HG02885 (cell line): ENCODE measurements at regions not wholly inside any gene's neighbourhood (a gene's known extent, or its start where the extent isn't known, plus 50 kb on each side); places are given as distances from the start of the nearest gene placed in this dataset.

Source experiments
- ATAC-seq: cut with Tn5 transposase; IDR thresholded peaks from one replicate; pipeline ENCODE4 v1.9.1; 2021; ENCODE audit warnings: mild to moderate bottlenecking; ENCODE audit not compliant: unreplicated experiment, poor library complexity

DNA sequence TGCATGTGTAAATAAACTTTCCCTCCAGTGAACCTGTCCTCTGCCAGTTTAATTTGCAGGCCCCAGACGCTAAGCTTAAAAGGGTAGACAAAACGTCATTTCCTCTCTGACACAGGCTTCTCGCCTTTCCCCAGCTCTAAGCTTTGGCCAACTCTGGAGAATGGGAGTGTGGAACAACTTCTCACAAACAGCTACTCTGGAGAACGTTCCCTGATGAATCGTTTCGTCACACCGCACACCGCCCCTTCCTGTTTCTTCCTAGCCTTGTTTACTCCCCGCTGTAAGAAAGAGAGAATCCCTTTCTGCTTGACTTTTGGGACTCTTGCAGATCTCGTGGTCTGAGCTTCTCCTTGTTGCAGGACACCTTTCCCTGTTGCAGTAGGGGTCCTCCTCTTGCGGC lies 564.2 kb downstream of the TCERG1L start:
- no peak for ATAC-seq

DNA sequence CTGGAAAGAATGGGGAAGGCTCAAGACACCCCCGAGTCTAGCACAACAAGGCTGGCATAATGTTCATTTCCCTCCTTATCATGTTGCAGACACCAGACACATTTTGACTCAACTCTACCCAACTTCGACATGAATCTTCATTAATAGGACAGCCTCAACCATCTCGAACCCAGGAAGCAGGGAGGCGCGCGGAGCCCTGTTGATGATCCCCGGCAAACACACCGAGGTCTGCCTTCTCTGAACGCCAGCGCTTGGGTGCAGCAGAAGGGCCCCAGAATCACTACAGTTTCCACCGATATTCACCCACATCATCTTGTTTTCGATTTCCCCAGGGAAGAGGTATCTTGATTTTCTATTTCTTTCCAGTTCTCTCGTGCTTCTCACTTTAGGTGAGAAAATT lies 563.6 kb downstream of the TCERG1L start:
- no peak for ATAC-seq

DNA sequence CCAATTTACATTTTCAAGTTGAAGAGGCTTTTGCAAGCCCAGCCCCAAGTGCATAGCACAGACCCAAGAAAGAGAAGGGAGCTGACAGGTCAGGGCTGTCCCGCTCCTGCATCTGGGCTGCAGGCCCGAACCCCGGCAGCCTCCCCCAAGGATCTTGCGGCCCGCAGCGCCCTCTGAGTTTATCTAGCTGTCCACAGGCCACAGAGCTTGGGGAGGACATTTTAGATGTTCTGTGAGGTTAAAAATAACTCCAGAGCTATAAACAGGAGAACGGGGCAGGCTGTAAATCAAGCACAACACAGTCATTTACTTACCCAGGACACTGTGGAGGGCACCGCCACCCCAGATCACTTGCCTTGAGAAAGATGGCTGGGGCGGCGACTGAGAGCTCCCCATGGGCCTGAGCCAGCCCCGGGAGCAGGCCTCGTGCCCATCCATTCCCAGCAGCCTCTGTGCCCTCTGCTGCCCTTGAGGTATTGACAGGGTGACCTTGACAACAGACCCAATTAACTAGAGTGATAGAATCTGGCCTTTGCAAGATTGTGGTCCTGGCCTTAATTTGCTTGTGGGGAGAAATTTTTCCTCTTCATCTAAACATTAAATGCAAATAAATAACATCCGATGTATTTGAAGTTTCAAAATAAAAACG lies 563.0 kb downstream of the TCERG1L start:
- no peak for ATAC-seq

DNA sequence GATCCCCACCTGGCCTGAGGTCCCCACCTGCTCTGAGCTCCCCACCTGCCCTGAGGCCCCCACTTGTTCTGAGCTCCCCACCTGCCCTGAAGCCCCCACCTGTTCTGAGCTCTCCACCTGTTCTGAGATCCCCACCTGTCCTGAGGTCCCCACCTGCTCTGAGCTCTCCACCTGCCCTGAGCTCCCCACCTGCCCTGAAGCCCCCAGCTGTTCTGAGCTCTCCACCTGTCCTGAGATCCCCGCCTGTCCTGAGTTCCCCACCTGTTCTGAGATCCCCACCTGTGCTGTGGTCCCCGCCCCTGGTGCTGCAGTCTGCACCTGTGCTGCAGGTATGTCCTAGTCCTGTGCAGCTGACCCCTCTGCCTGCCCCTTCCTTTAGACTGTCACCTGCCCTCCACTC lies 561.6 kb downstream of the TCERG1L start:
- ATAC-seq: no peak

DNA sequence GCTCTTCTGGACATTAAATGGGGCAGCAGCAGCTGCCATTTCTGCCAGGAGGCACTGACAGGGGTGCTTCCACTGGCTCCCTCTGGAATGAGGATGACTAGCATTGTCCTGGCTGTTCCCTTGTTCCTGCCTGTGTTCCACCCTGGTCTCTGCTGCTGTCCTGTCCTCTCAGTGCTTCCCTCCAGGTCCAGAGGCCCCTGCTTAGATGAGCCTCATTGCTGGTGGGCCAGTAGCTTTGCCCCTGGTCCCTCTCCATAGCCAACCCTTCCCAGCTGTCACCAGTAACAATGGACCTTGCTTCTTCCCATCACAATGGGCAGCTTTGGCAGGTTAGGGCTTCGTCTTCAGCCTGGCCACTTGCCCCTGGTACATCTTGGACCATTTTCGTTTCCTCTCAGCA lies 561.1 kb downstream of the TCERG1L start:
- no peak for ATAC-seq

DNA sequence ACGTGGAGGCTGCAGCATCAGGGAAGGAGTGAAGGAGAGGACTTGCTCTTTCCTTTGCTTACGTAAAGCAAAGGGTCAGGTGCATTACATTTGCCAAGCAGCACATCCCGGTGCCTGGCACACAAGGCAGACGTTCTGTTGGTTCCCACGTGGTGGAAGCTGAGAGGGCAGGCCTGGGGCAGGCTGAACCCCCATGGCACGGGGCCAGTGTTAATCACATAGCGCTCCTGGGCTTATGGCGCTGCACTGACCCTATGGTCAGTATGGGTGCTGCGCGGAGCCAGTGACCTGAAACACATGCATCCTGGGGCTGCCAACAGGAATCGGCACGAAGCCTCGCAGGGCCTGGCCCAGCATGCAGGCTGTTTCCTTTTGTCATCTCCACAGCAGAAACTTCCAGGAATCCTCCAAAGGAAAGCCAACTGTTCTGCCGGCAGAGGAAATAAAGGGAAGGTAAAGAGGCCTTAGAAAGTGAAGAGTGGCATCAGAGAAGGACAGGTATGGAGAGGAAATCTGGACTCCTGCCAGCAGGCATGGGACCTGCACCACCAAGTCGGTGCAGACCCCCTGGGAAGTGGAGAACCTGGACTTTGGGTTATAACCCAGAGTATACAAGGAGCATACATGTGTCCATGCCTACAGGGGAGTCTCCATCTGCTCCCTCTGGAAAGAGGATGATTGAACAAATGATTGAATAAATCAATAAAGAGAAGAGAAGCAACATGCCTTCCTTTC lies 560.2 kb downstream of the TCERG1L start:
- ATAC-seq: no peak

DNA sequence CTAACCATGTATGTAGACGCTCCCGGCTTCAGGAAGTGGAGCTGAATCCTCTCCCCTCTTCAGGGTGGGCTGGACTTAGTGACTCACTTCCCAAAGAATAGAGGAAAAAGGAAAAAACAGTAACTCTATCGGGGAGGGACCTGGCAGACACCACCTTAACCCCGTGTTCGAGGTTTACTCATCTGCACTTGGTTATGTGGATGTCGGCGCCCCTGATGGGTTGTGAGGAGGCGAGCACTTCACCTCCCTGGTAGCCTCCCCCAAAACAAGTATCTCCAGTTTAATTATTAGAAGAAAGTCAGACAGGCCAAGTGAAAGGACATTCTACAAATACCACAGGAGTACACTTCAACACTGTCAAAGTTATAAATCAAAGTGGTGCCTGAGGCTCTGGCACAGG lies 559.7 kb downstream of the TCERG1L start:
- ATAC-seq: no peak

DNA sequence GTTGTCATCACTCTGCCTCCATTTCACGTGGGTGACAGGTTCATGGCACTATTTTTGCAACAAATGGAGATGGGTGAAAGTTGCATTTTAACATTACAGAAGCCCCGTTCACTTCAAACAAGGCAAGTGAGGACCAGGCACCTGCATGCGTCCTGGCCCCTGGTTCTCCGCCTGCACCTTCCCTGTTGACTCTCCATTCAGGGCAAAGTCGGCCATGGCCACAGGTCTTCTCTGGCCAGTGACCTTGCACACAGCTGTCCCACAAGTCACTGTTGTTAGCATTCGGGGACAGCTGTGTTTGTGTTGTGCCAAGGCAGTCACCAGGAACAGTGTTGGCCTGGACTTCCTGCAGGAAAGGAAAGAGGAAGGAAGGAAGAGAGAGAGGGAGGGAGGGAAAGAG lies 554.9 kb downstream of the TCERG1L start:
- ATAC-seq: no peak

DNA sequence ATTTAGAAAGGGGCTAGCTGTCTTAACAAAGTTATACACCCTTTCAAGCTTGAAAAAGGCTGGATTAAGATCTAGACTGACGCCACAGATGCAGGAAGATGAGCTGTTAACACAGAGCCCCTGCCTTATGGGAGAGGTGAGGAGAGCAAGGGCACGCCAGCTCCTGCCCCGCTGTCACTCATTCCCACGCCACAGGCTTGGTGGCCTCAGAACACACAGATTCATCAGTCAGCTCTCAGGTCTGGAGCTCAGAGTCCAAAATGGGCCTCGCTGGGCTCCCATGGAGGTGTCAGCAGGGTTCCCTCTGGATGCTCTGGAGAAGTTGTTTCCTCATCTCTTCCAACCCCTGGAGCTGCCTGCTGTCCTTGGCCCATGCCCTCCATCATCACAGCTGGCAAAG lies 554.2 kb downstream of the TCERG1L start:
- ATAC-seq: no peak

DNA sequence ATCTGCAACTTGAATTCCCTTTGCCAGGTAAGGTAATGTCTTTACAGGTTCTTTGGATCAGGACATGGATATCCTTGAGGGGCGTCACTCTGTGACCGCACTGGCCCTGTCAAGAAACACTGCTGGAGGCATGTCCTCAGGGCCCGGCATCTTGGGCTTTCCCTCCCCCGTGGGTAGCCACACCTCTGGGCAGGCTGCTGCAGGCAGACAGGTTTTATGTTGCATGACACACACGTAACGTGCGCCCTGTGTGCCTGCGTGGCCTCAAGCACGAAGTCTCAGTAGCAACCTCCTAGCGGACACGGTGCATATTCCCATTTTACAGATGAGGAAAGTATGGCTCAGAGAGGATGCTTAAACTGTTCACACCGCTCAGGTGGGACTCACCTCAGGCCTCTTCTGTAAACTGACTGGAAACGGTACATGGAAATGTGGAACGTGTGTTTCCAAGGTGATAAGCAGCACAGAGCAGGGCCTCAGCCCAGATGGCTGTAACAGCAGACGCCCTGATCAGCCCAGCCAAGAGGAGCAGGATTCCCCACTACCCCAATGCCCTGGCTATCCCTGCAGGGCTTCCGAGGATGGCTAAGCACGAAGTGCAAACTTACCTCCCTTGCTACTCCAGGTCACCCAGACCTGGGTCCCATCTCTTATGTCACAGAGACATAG lies 553.6 kb downstream of the TCERG1L start:
- no peak for ATAC-seq

DNA sequence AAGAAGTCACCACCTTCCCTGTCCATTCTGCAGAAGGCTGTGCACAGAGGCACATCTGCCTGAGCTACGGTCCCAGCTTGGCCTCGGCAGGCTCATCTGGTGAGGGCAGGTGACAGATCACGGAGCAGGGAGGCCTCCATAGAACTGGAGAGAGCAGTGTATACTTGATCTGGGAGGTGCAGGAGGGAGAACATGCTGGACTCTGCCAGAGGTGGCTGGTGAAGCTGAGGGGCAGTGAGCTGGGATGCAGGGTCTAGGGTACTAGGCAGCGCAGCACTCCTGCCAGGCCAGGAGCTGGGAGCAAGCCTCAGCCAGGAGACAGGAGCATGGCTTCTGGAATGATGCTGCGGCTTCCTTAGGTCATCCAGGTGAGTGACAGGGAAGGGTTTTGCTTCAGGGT lies 553.0 kb downstream of the TCERG1L start:
- ATAC-seq: no peak

DNA sequence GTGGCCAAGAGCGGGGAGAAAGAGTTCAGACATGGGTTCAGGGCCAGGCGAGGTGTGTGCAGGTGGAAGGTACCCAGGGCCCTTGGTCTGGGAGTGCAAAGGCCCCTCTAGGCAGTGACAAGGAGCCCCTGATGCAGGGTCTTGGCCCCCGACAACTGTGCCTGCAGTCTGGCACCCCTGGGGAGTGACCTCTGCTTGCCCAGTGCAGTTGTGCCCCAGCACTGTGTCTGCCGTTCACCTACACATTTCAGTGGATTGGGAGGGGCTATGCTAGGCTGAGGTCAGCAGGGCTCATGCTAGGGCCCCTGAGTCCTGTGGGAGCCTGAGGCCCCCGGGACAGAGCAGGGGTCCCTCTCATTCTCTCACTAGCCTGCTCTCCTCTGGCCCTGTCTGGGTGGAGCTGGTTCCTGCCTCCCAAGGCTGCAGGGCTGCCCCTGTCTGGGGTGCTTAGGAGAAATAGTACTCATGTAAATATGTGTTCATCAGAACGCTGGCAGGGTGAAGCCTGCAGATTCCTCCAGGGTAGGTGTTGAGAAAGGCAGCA lies 550.4 kb downstream of the TCERG1L start:
- no peak for ATAC-seq

DNA sequence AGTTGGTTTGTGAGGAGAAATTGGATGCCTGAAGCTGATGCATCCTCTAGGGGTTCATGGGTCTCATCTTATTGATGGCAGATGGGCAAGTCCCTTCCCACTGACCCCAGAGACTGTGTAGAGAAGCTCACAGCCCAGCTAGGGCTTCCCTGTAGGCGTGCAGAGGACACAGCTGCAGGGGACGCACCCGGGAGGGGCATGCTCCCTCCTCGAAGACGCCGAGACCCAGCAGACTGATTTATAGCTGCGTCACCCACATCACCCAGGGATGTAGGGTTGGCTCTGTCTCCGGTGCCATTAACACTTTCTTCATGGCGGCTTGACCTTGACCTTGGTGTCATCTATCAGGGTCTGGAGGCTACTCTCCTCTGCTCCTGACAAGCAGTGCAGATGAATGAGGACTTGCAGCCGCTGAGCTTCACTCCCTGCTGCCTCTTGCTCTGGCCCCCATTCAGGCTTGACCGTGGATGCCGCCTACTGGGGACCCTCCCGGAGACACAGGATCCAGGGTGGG lies 549.7 kb downstream of the TCERG1L start:
- no peak for ATAC-seq

DNA sequence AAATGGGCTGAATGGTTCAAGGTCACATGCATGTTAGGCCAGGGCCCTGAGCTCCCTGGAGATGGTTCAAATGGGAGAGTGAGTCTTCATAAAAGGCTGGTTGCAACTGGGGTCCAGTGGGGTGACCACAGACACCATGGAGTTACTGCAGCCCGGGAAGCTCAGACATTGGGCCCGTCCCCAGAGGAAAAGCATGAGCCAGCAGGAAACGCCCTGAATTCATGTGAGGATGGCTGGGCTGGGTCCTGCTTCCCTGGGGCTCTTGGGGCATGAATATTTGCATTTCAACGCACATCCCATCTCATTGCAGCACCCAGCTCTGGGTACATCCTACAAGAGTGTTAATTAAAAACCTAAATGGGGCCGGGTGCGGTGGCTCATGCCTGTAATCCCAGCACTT lies 549.0 kb downstream of the TCERG1L start:
- no peak for ATAC-seq

DNA sequence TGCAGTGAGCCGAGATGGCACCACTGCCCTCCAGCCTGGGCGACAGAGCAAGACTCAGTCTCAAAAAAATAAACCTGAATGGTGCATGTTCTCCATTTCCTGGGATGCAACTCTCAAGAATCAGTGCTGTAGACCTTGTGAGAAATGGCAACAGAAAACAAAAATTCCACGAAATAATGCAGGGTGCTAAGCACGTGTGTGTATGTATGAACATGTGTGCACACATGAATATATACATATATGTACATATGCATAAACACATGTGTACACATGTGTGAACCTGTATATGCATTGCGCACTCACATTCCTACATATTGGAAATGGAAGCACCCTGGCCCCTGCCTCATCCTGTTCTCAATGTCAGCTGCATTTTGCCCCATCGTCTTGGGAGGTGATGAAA lies 548.5 kb downstream of the TCERG1L start:
- no peak for ATAC-seq

DNA sequence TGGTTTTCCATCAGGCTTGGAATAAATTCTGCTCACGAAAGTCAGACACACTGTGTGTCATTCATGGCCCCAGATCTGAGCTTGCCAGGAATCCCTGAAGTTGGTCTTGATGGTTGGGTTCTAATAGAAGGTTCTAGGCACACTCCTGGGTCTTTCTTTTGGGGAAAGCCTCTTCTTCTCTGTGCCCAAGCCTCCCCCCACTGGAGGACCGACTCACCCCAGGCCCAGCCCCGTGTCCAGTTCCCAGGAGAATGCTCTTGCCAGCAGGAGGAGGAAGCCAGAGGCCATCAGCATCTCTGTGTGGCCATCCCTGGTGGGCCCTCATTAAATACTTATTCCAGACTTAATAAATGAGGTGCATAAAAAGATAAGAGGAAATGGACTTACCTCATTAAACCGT lies 548.0 kb downstream of the TCERG1L start:
- no peak for ATAC-seq

DNA sequence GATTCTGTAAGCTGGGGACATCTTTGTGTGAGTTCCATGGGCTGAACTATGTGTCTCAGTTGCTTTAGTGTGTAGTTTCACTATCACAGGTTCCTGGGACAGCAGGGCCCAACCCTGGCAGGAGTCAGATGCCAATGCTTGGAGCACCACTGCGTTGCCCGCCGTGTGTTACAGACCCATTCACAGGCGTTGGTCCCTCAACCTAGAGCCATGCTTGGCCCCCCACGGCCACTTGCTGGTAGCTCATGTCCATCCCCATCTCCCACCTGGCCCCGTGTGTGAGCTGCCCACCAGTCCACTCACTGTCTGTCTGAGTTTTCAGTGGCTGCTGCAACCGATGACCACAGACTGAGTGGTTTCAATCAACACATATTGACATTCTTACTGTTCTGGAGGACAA lies 546.9 kb downstream of the TCERG1L start:
- ATAC-seq: no peak

DNA sequence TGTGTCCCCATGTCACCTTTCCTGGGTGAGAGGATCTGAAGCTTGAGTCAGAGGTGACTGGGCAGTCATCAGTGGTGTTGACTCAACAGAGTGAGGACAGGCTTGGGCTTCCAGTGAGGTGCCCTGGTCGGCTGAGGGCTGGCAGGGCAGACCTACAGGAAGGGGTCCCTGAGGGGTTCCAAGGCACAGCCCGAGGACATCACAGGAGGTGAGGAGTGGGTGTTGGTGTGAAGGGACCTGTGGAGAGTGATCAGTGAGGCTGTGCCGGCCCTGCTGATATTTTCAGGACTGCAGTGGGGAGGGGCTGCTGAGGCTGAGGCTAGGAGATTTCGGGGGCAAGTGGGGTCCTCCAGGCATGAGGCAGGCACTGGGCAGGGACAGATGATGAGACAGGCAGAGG lies 545.5 kb downstream of the TCERG1L start:
- ATAC-seq: no peak

DNA sequence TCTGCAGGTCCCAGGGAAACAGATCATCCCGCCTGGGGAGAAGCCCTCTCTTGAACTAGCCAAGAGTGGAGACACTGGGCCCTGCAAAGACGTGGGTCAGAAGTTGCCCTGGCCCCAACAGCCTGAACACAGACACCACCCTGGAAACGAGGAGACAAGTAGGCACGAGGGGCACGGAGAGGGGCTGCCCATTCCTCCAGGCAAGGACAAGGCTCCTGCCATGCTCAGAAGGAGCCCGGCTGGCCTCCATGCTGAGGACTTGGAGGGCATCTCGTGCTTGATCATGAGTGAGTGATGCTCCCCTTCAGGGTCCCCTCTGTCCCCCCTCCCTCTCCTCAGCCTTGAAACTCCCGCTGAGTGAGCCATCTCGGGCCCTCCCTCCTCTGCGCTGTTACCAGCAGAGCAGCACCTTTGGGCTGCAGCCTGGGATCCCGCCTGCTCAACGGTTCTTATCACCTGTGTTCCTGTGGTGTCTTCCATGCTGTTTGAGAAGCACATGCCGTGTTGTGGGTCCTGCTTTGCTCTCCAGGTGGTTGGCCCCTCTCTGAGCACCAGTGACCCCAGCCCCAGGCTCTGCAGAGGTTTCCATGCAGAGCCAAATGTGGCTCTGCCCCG lies 544.3 kb downstream of the TCERG1L start:
- ATAC-seq: no peak

DNA sequence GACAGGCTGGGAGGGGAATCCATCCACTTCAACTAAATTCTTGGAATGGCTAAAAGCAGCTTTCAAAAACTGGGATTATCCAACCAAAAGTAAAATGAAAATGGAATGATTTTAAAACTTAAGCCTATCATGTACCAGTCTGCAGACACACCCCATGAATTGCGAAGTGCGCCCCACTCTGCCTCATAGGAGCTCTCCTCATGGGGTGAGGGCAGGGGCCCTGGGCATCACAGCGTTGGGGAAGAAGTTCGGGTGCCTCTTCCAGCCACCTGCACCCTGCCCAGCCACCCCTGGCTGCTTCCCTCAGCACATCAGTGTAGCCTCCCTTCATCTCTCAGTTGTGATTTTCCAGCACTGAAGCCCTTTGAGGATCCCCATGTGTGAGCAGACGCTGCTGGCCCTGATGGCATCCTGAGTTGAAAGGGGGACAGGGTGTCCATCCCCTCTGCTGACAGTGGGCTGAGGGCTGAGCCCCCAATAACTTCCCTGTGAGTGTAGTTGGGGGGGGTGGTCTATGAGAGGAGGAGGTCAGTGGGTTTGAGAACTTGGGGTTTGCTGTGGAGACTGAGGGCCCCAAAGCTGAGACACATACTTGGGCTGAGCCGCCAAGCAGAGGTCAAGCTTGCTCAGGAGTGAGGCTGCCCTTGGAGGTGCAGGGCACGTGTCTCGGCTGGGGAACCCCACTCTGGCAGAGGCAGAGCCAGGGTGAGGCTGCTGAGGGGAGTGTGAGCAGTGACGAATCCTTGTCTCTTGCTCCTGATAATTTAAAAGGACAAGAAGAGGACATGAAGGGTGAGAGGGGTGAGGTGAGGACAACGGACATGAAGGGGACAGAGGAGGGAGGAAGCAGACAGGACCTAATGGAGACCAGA lies 542.1 kb downstream of the TCERG1L start:
- ATAC-seq: no peak
